ENCODE measurements at regions not wholly inside any gene's neighbourhood (a gene's known extent, or its start where the extent isn't known, plus 50 kb on each side); places are given as distances from the start of the nearest gene placed in this dataset.

- TF ChIP-seq ZNF407 (IDR thresholded peaks at IDR 0.05; ENCODE audit: low read depth), result no peak
- no peak for TF ChIP-seq ZNF24 (IDR thresholded peaks at IDR 0.05)
- TF ChIP-seq PBX2 (CRISPR knock-in tag; IDR thresholded peaks at IDR 0.05; ENCODE audit: low read depth), result no peak
- no peak for TF ChIP-seq PBX2 (tag; conservative IDR thresholded peaks at IDR 0.05; ENCODE audit: low read depth)
- TF ChIP-seq ZNF184 (CRISPR knock-in tag; IDR thresholded peaks at IDR 0.05), result no peak
Observed at GRCh38 chr13:38490657-38491056, 141.0 kb downstream of the UFM1 start (continued).
